Ovary (tissue), 7 donors: ENCODE measurements at regions not wholly inside any gene's neighbourhood (a gene's known extent, or its start where the extent isn't known, plus 50 kb on each side); places are given as distances from the start of the nearest gene placed in this dataset.
"Not testable (repeated sequence)": the region's sequence is repeated elsewhere in the genome, so short reads cannot be mapped to it uniquely, and the experiment has no call there.

Experiments
- DNase-seq, 5 donors: peaks; one replicate each; pipeline ENCODE4 v3.0.0-alpha.2; 2019 to 2020
- H3K27ac ChIP-seq, 2 donors: fragments of 200-600 bp; one replicate each; pipeline versions ENCODE4 v1.5.1 to v1.8.0; 2019 to 2022
- H3K27me3 ChIP-seq: fragments of 200-600 bp; one replicate; pipeline ENCODE4 v1.8.0; 2022
- H3K36me3 ChIP-seq: fragments of 200-600 bp; sonication (generic); one replicate; pipeline ENCODE4 v1.5.1; 2019
- H3K4me1 ChIP-seq: one replicate; pipeline ENCODE4 v1.8.1; 2013; ENCODE audit warnings: mild to moderate bottlenecking, moderate library complexity; ENCODE audit not compliant: insufficient read depth
- H3K4me3 ChIP-seq: fragments of 200-600 bp; sonication (generic); one replicate; pipeline ENCODE4 v1.5.1; 2017
- H3K9me3 ChIP-seq, 2 donors: fragments of 200-600 bp in 1 of 2; sonication (generic) in 1 of 2; one replicate each; pipeline versions ENCODE4 v1.5.1 to v1.8.1; 2013 to 2019; ENCODE audit warnings: mild to moderate bottlenecking in 1 of 2, moderate library complexity in 1 of 2
- CTCF ChIP-seq, 3 donors: fragments of 450-650 bp in 2 of 3; fragments of 200-600 bp in 1 of 3; IDR thresholded peaks; one replicate each; pipeline versions ENCODE4 v1.5.1 to v1.8.0; 2016 to 2022; ENCODE audit warnings: antibody characterized with exemption in 3 of 3, mild to moderate bottlenecking in 1 of 3
- EP300 ChIP-seq: sonication (generic); formaldehyde crosslinking; IDR thresholded peaks from one replicate; pipeline ENCODE4 v1.6.1; 2017; ENCODE audit warnings: antibody characterized with exemption
- POLR2A ChIP-seq: fragments of 450-650 bp; IDR thresholded peaks from one replicate; pipeline ENCODE4 v1.6.1; 2017; ENCODE audit warnings: antibody characterized with exemption, mild to moderate bottlenecking, moderate library complexity
- WGBS, 3 donors: extraction: QIAGEN DNeasy Blood & Tissue Kit in 1 of 3; methylation state at CpG; one replicate each; pipeline versions ENCODE4 v1.1.5 to v1.1.7; 2013 to 2017; 5-methylcytosine and 5-hydroxymethylcytosine counted together
- intact Hi-C, 4 donors: fragments of 100-400 bp; cut with DNase I; formaldehyde crosslinking; loops; one replicate each; pipeline versions ENCODE4 v1.11.0 to v1.15.1; 2022 to 2023
- donor health status: DM: no; HTN: no; CAD: no; lungs with moderate emphysema.
- donor health status: DM: no; HTN: no; CAD: no.
- donor health status: Bipolar disorder and iron deficiency.
- donor health status: DM: no; HTN: no; CAD: no.
- donor health status: DM: yes; HTN: yes; CAD: no.

DNA sequence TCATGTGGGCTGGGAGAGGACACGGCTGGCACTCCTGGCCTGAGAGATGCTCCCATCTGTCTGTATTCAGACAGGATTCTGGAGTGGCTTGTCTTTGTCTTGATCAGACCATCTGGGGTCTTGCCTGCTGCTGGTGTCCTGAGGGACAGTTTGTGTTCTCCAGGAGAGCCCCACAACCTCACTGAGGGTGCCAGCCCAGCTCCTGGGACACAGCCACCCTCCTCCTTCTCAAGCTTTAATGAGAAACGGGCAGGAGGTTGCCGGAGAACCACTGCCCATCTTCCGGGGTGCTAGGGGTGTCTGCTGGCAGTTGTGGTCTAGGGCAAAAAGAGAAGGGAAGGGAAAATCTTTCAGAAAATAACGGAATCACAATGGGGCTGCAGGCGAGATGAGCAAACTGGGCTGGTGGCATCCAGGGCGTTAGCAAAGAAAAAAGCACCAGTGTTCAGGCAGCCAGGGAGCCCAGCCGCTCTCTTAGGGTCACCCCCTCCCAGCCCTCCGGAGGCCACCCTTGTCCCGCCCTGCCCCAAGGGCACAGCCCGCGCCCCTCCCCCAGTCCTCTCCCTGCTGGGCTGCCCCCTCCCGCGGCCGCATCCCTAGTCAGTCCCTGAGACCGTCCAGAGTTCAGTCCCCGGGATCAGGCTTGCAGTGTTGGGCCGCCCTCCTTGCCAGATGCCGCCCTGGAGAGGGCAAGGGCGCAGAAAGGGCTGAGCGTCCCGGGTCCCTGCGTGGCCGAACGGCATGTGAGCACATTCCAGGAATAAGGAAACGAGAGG is 824.7 kb downstream of the KCNJ18 start:
- intact Hi-C loops = no loop called here
- Histone ChIP-seq H3K27me3 (no peaks in the 10 kb centered on the region), H3K36me3 (no peaks in the 10 kb centered on the region), H3K4me3 (no peak overlapping the region), H3K4me1 (no peaks in the 10 kb centered on the region), H3K9me3 (no peaks in the 10 kb centered on the region), H3K27ac (no peak overlapping the region)
- TF ChIP-seq CTCF (IDR thresholded peaks at IDR 0.05) (no peak), EP300 (no peak), POLR2A (no peak)
- 66 to 72% (median 69%) methylated on average over 17 to 26 of the region's 26 CpGs for WGBS, 3 donors
- no peak for DNase-seq

- DNase-seq = no peak
- WGBS, 3 donors = 50 to 58% (median 55%) methylated on average over 20 of the region's 20 CpGs
- Histone ChIP-seq H3K36me3 (no peaks in the 10 kb centered on the region), H3K9me3 (no peaks in the 10 kb centered on the region), H3K4me3 (no peak overlapping the region), H3K27me3 (no peaks in the 10 kb centered on the region), H3K4me1 (no peaks in the 10 kb centered on the region), H3K27ac (no peak overlapping the region)
- TF ChIP-seq POLR2A (no peak), EP300 (no peak), CTCF (IDR thresholded peaks at IDR 0.05) (no peak)
- intact Hi-C loops = no loop called here
These were observed 825.4 kb downstream of the KCNJ18 start for GRCh38 chr17:22517716-22518115.

- Histone ChIP-seq H3K27me3 (no peaks in the 10 kb centered on the region), H3K4me1 (no peaks in the 10 kb centered on the region), H3K9me3 (no peaks in the 10 kb centered on the region), H3K27ac (no peak overlapping the region), H3K4me3 (no peak overlapping the region), H3K36me3 (no peaks in the 10 kb centered on the region)
- TF ChIP-seq CTCF (IDR thresholded peaks at IDR 0.05) = no peak
- TF ChIP-seq POLR2A = no peak
- TF ChIP-seq EP300 = no peak
- DNase-seq = no peak
- WGBS, 3 donors = 83 to 87% (median 87%) methylated on average over 10 of the region's 10 CpGs
- intact Hi-C loops = no loop called here
These were observed 825.9 kb downstream of the KCNJ18 start for GRCh38 chr17:22518185-22518584.

GRCh38 chr17:22548873-22549272 is 856.5 kb downstream of the KCNJ18 start:
- H3K4me1 ChIP-seq, H3K36me3 ChIP-seq, H3K4me3 ChIP-seq, H3K27ac ChIP-seq, DNase-seq, intact Hi-C loops, H3K27me3 ChIP-seq, H3K9me3 ChIP-seq: not testable (repeated sequence)
- 34 to 63% (median 48%) methylated on average over 1 of the region's 1 CpG for WGBS, 3 donors

GRCh38 chr17:22551695-22552415 is 859.5 kb downstream of the KCNJ18 start:
- WGBS, 3 donors = 62 to 75% (median 73%) methylated on average over 23 of the region's 23 CpGs
- H3K4me1 ChIP-seq, H3K27ac ChIP-seq, H3K4me3 ChIP-seq, H3K9me3 ChIP-seq, H3K36me3 ChIP-seq, DNase-seq, H3K27me3 ChIP-seq, intact Hi-C loops: not testable (repeated sequence)
